H1 (cell line): ENCODE measurements at regions not wholly inside any gene's neighbourhood (a gene's known extent, or its start where the extent isn't known, plus 50 kb on each side); places are given as distances from the start of the nearest gene placed in this dataset.

Experiments
- CTCF ChIA-PET: fragments of 300-600 bp; sonication (Branson Sonifier 250); formaldehyde crosslinking; loops from one replicate; lab custom pipeline; 2021; ENCODE audit not compliant: partially characterized antibody; lab: Charles Lee
- POLR2A ChIA-PET: fragments of 300-600 bp; sonication (Branson Sonifier 250); formaldehyde crosslinking; loops from one replicate; lab custom pipeline; 2021; ENCODE audit warnings: inconsistent platforms; ENCODE audit not compliant: partially characterized antibody; lab: Charles Lee
- DNase-seq, 2 experiments: peaks; one replicate each; pipeline versions ENCODE4 v3.0.0 to v3.0.0-alpha.2; 2010 to 2022; ENCODE audit warnings: low spot score in 2 of 2, low read depth in 1 of 2, mixed read lengths in 1 of 2
- FAIRE-seq: peaks from 2 replicates; lab custom pipeline; 2011; peaks lifted over from hg19 to GRCh38; lab: Jason Lieb, UNC
- H2AFZ ChIP-seq: 2 replicates; pipeline ENCODE4 v1.8.1; 2012; ENCODE audit warnings: low read length, inconsistent platforms
- H2AK5ac ChIP-seq: 2 replicates; pipeline ENCODE4 v1.6.1; 2013; ENCODE audit warnings: low read depth, low read length
- H2BK120ac ChIP-seq: replicated peaks from 2 replicates; pipeline ENCODE3; 2013; ENCODE audit warnings: low read depth, low read length, inconsistent platforms
- H2BK12ac ChIP-seq: 2 replicates; pipeline ENCODE4 v1.6.1; 2013; ENCODE audit warnings: low read depth, low read length
- H2BK15ac ChIP-seq: 2 replicates; pipeline ENCODE4 v1.6.1; 2013; ENCODE audit warnings: low read length
- H2BK20ac ChIP-seq: 2 replicates; pipeline ENCODE4 v1.6.1; 2013; ENCODE audit warnings: low read length
- H2BK5ac ChIP-seq: 2 replicates; pipeline ENCODE4 v1.6.1; 2013; ENCODE audit warnings: low read depth, low read length
- H3K14ac ChIP-seq: 2 replicates; pipeline ENCODE4 v1.6.1; 2013; ENCODE audit warnings: inconsistent platforms; ENCODE audit not compliant: insufficient read length
- H3K18ac ChIP-seq: 2 replicates; pipeline ENCODE4 v1.6.1; 2013; ENCODE audit warnings: low read length; ENCODE audit errors: extremely low read depth
- H3K23ac ChIP-seq: 2 replicates; pipeline ENCODE4 v1.6.1; 2013; ENCODE audit warnings: inconsistent platforms; ENCODE audit not compliant: insufficient read length
- H3K23me2 ChIP-seq: 2 replicates; pipeline ENCODE4 v1.6.1; 2013; ENCODE audit warnings: low read depth, low read length
- H3K27ac ChIP-seq: 2 replicates; pipeline ENCODE4 v1.6.1; 2011; ENCODE audit warnings: low read depth, low read length, inconsistent platforms
- H3K27me3 ChIP-seq, 4 experiments: replicated peaks in 1 of 4; 1 replicate in 1 of 4; 2 replicates in 3 of 4; pipeline versions ENCODE4 v1.6.1 to v1.8.1; 2011 to 2013; ENCODE audit warnings: low read length in 3 of 4, mild to moderate bottlenecking in 3 of 4, inconsistent platforms in 2 of 4, mixed read lengths in 2 of 4, moderate library complexity in 1 of 4; ENCODE audit not compliant: control insufficient read depth in 3 of 4, insufficient read depth in 3 of 4; ENCODE audit errors: extremely low read depth in 1 of 4
- H3K36me3 ChIP-seq, 4 experiments: 2 replicates each; pipeline versions ENCODE4 v1.6.1 to v1.8.1; 2011 to 2013; ENCODE audit warnings: mild to moderate bottlenecking in 4 of 4, low read length in 3 of 4, moderate library complexity in 2 of 4, control low read depth in 1 of 4, inconsistent platforms in 1 of 4; ENCODE audit not compliant: insufficient read depth in 4 of 4, control insufficient read depth in 2 of 4
- H3K4ac ChIP-seq: replicated peaks from 2 replicates; pipeline ENCODE3; 2013; ENCODE audit warnings: low read length, low read depth, mixed read lengths, inconsistent platforms; ENCODE audit not compliant: insufficient read length
- H3K4me1 ChIP-seq, 4 experiments: replicated peaks in 1 of 4; 1 replicate in 1 of 4; 2 replicates in 3 of 4; pipeline versions ENCODE4 v1.6.1 to v1.8.1; 2011 to 2013; ENCODE audit warnings: low read length in 3 of 4, inconsistent platforms in 2 of 4, mixed read lengths in 1 of 4; ENCODE audit not compliant: insufficient read depth in 4 of 4, control insufficient read depth in 3 of 4
- H3K4me2 ChIP-seq, 2 experiments: 2 replicates each; pipeline versions ENCODE4 v1.6.1 to v1.8.1; 2011 to 2013; ENCODE audit warnings: low read depth in 2 of 2, low read length in 2 of 2, control low read depth in 1 of 2, inconsistent platforms in 1 of 2, mild to moderate bottlenecking in 1 of 2; ENCODE audit not compliant: insufficient read depth in 1 of 2
- H3K4me3 ChIP-seq, 4 experiments: fragments of 200-600, 300-600 bp in 1 of 4; sonication (generic), shearing (Covaris generic), sonication (Bioruptor Twin) in 1 of 4; 2 replicates each; pipeline versions ENCODE4 v1.5.1 to v1.8.1; 2011 to 2016; ENCODE audit warnings: low read length in 4 of 4, low read depth in 3 of 4, control low read depth in 2 of 4, inconsistent platforms in 2 of 4, mild to moderate bottlenecking in 2 of 4, mixed read lengths in 1 of 4, moderate library complexity in 1 of 4; ENCODE audit not compliant: insufficient read depth in 2 of 4; ENCODE audit errors: extremely low read depth in 1 of 4
- H3K56ac ChIP-seq: replicated peaks from 2 replicates; pipeline ENCODE3; 2013; ENCODE audit warnings: low read depth, mild to moderate bottlenecking, mixed read lengths, low read length, inconsistent platforms; ENCODE audit not compliant: insufficient read length
- H3K79me1 ChIP-seq: 2 replicates; pipeline ENCODE4 v1.6.1; 2013; ENCODE audit warnings: low read depth, low read length, control low read depth
- H3K79me2 ChIP-seq, 2 experiments: 2 replicates each; pipeline versions ENCODE4 v1.6.1 to v1.8.1; 2012 to 2013; ENCODE audit warnings: low read length in 2 of 2, mild to moderate bottlenecking in 2 of 2, inconsistent platforms in 1 of 2; ENCODE audit not compliant: insufficient read depth in 2 of 2, control insufficient read depth in 1 of 2
- H3K9ac ChIP-seq, 4 experiments: replicated peaks in 1 of 4; 1 replicate in 1 of 4; 2 replicates in 3 of 4; pipeline versions ENCODE4 v1.6.1 to v1.8.1; 2011 to 2013; ENCODE audit warnings: low read depth in 3 of 4, low read length in 3 of 4, control low read depth in 2 of 4, mild to moderate bottlenecking in 2 of 4, moderate library complexity in 2 of 4, inconsistent platforms in 1 of 4; ENCODE audit errors: extremely low read depth in 1 of 4
- H3K9me3 ChIP-seq, 2 experiments: 2 replicates each; pipeline versions ENCODE4 v1.6.1 to v1.8.1; 2012 to 2013; ENCODE audit warnings: mild to moderate bottlenecking in 2 of 2, moderate library complexity in 2 of 2, control low read depth in 1 of 2, inconsistent platforms in 1 of 2, low read depth in 1 of 2, low read length in 1 of 2, mixed read lengths in 1 of 2; ENCODE audit not compliant: insufficient read depth in 2 of 2
- H4K20me1 ChIP-seq, 2 experiments: replicated peaks in 1 of 2; 2 replicates each; pipeline versions ENCODE3 to v1.8.1; 2011 to 2013; ENCODE audit warnings: inconsistent platforms in 2 of 2, low read length in 2 of 2, mild to moderate bottlenecking in 1 of 2; ENCODE audit not compliant: insufficient read depth in 2 of 2, control insufficient read depth in 1 of 2
- H4K5ac ChIP-seq: 2 replicates; pipeline ENCODE4 v1.6.1; 2013; ENCODE audit warnings: low read length, low read depth, mixed read lengths, inconsistent platforms; ENCODE audit not compliant: insufficient read length
- H4K8ac ChIP-seq: 2 replicates; pipeline ENCODE4 v1.8.0; 2013; ENCODE audit warnings: mild to moderate bottlenecking, moderate library complexity, low read length, inconsistent platforms; ENCODE audit not compliant: insufficient read depth; ENCODE audit errors: extremely low read depth
- H4K91ac ChIP-seq: replicated peaks from 2 replicates; pipeline ENCODE3; 2013; ENCODE audit warnings: low read length, mixed read lengths, inconsistent platforms; ENCODE audit not compliant: insufficient read length
- SRF ChIP-seq: IDR thresholded peaks from 2 replicates; pipeline ENCODE4 v1.6.1; 2011; ENCODE audit warnings: mild to moderate bottlenecking, low read depth, low read length, moderate library complexity
- YY1 ChIP-seq: IDR thresholded peaks from 2 replicates; pipeline ENCODE4 v1.6.1; 2011; ENCODE audit warnings: low read depth, mild to moderate bottlenecking, low read length
- WGBS, 2 experiments: shearing (Covaris generic) in 1 of 2; methylation state at CpG; one replicate each; pipeline versions ENCODE4 v1.1.6 to v1.1.7; 2013 to 2015; ENCODE audit warnings: low lambda C conversion rate in 2 of 2, mixed read lengths in 2 of 2, inconsistent platforms in 1 of 2, low coverage in 1 of 2, missing lambda C conversion rate in 1 of 2; ENCODE audit not compliant: insufficient replicate concordance in 2 of 2, insufficient coverage in 1 of 2, insufficient read length in 1 of 2; ENCODE audit errors: extremely low coverage in 1 of 2, missing lambda C conversion rate in 1 of 2; 5-methylcytosine and 5-hydroxymethylcytosine counted together

DNA sequence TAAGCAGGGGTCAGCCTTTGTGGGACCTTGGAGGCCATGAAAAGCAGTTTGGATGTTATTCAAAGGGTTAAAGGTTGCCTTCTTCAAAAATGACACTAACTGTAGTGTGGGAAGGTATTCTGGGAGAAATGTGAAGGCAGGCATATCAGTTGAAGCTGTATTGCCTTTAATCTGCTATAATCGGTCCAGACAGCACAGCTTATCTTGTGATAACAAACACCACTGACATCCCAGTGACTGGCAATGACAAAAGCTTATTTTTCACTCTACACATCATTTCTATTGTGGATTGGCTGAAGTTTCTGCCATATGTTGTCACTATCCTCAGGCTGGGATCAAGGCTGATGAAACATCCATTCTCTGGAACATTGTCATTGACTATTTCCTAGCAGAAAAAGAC lies 1149.2 kb downstream of the GRM8 start:
- DNase-seq (no peak), FAIRE-seq (no peak)
- 89% methylated on average over 1 of the region's 1 CpG; no CpG with 5 or more reads in 1 of the 2 experiments for WGBS, 2 experiments
- Histone ChIP-seq H2BK12ac (no peak overlapping the region), H3K79me1 (no peaks in the 10 kb centered on the region), H2BK20ac (no peak overlapping the region), H3K79me2 (no peaks in the 10 kb centered on the region), H3K27ac (no peak overlapping the region), H3K18ac (no peak overlapping the region), H3K4me2 (no peak overlapping the region), H3K56ac (no peak overlapping the region), H3K23me2 (no peaks in the 10 kb centered on the region), H2BK15ac (no peak overlapping the region), H2BK120ac (no peak overlapping the region), H3K23ac (no peak overlapping the region), H3K4me1 (no peaks in the 10 kb centered on the region), H3K14ac (no peak overlapping the region), H3K9me3 (no peaks in the 10 kb centered on the region), H2AK5ac (no peak overlapping the region), H3K27me3 (no peaks in the 10 kb centered on the region), H3K36me3 (no peaks in the 10 kb centered on the region), H2AFZ (no peak overlapping the region), H4K20me1 (no peaks in the 10 kb centered on the region), H3K9ac (no peak overlapping the region), H2BK5ac (no peak overlapping the region), H4K8ac (no peak overlapping the region), H3K4ac (no peak overlapping the region), H4K5ac (no peak overlapping the region), H3K4me3 (no peak overlapping the region), H4K91ac (no peak overlapping the region)
- CTCF ChIA-PET: no interaction called here
- POLR2A ChIA-PET: no interaction called here
- TF ChIP-seq SRF (no peak), YY1 (no peak)
